Ishikawa (cell line): ENCODE measurements at regions not wholly inside any gene's neighbourhood (a gene's known extent, or its start where the extent isn't known, plus 50 kb on each side); places are given as distances from the start of the nearest gene placed in this dataset.

Experiments
- CEBPB ChIP-seq: IDR thresholded peaks from 2 replicates; pipeline ENCODE4 v1.6.1; 2012
- CREB1 ChIP-seq: IDR thresholded peaks from 2 replicates; pipeline ENCODE4 v1.6.1; 2012; ENCODE audit warnings: low read depth
- EGR1 ChIP-seq: IDR thresholded peaks from 2 replicates; pipeline ENCODE4 v1.6.1; 2012
- EP300 ChIP-seq: IDR thresholded peaks from 2 replicates; pipeline ENCODE4 v1.6.1; 2012; ENCODE audit warnings: borderline replicate concordance
- FOXM1 ChIP-seq: IDR thresholded peaks from 2 replicates; pipeline ENCODE4 v1.6.1; 2012; ENCODE audit warnings: low read depth, borderline replicate concordance
- NFIC ChIP-seq: IDR thresholded peaks from 2 replicates; pipeline ENCODE4 v1.6.1; 2012
- RAD21 ChIP-seq: IDR thresholded peaks from 2 replicates; pipeline ENCODE4 v1.6.1; 2012; ENCODE audit warnings: low read depth
- TAF1 ChIP-seq: IDR thresholded peaks from 2 replicates; pipeline ENCODE4 v1.6.1; 2012; ENCODE audit warnings: low read depth, mild to moderate bottlenecking
- TCF12 ChIP-seq: IDR thresholded peaks from 2 replicates; pipeline ENCODE4 v1.6.1; 2012; ENCODE audit warnings: low read depth
- TEAD4 ChIP-seq: IDR thresholded peaks from 2 replicates; pipeline ENCODE4 v1.6.1; 2012
- YY1 ChIP-seq: IDR thresholded peaks from 2 replicates; pipeline ENCODE4 v1.6.1; 2012; ENCODE audit warnings: low read depth
- ZBTB7A ChIP-seq: IDR thresholded peaks from 2 replicates; pipeline ENCODE4 v1.6.1; 2012; ENCODE audit warnings: low read depth
- TF ChIP-seq, protein P1 (sequence below): IDR thresholded peaks from 2 replicates; pipeline ENCODE4 v1.6.1; 2012; ENCODE audit warnings: low read depth, mild to moderate bottlenecking
- TF ChIP-seq, protein P2 (sequence below): IDR thresholded peaks from 2 replicates; pipeline ENCODE4 v1.6.1; 2012
- TF ChIP-seq, protein P3 (sequence below): IDR thresholded peaks from 2 replicates; pipeline ENCODE4 v1.6.1; 2012

DNA sequence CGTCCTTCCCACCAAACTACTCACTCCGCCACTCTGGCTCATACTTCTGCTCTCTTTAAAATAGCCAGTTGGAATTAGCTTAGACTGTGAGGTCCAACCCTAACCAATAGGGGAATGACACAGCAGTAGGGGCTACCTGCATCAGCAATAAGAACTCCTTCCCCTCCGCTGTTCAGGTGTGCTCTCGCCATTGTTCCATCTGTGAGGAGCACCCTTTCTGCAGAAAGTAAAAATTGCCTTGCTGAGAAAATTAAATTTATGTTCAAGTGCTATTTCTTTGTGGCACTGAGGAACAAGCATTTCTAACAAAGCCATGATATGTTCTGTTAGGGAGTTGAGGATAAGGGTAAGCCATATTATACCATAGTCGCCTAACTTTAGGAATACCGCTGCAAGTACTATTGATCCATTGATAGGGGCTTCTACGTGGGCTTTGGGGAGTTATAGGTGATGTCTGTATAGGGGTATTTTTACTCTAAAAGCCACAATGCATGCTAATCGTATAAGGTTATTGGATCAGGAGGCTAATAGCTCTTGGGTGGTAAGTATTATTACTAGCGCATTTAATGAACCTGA, 1269.5 kb downstream of the TYW1 start:
- TF ChIP-seq, protein P1, sequence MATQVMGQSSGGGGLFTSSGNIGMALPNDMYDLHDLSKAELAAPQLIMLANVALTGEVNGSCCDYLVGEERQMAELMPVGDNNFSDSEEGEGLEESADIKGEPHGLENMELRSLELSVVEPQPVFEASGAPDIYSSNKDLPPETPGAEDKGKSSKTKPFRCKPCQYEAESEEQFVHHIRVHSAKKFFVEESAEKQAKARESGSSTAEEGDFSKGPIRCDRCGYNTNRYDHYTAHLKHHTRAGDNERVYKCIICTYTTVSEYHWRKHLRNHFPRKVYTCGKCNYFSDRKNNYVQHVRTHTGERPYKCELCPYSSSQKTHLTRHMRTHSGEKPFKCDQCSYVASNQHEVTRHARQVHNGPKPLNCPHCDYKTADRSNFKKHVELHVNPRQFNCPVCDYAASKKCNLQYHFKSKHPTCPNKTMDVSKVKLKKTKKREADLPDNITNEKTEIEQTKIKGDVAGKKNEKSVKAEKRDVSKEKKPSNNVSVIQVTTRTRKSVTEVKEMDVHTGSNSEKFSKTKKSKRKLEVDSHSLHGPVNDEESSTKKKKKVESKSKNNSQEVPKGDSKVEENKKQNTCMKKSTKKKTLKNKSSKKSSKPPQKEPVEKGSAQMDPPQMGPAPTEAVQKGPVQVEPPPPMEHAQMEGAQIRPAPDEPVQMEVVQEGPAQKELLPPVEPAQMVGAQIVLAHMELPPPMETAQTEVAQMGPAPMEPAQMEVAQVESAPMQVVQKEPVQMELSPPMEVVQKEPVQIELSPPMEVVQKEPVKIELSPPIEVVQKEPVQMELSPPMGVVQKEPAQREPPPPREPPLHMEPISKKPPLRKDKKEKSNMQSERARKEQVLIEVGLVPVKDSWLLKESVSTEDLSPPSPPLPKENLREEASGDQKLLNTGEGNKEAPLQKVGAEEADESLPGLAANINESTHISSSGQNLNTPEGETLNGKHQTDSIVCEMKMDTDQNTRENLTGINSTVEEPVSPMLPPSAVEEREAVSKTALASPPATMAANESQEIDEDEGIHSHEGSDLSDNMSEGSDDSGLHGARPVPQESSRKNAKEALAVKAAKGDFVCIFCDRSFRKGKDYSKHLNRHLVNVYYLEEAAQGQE = no peak
- TF ChIP-seq, protein P2, sequence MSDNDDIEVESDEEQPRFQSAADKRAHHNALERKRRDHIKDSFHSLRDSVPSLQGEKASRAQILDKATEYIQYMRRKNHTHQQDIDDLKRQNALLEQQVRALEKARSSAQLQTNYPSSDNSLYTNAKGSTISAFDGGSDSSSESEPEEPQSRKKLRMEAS = no peak
- TF ChIP-seq TAF1 = no peak
- TF ChIP-seq ZBTB7A = no peak
- no peak for TF ChIP-seq YY1
- TF ChIP-seq FOXM1 = no peak
- no peak for TF ChIP-seq EGR1
- TF ChIP-seq NFIC = no peak
- no peak for TF ChIP-seq CEBPB
- no peak for TF ChIP-seq CREB1
- no peak for TF ChIP-seq TEAD4
- TF ChIP-seq EP300 = no peak
- TF ChIP-seq RAD21 = no peak
- TF ChIP-seq, protein P3, sequence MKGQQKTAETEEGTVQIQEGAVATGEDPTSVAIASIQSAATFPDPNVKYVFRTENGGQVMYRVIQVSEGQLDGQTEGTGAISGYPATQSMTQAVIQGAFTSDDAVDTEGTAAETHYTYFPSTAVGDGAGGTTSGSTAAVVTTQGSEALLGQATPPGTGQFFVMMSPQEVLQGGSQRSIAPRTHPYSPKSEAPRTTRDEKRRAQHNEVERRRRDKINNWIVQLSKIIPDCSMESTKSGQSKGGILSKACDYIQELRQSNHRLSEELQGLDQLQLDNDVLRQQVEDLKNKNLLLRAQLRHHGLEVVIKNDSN = no peak

DNA sequence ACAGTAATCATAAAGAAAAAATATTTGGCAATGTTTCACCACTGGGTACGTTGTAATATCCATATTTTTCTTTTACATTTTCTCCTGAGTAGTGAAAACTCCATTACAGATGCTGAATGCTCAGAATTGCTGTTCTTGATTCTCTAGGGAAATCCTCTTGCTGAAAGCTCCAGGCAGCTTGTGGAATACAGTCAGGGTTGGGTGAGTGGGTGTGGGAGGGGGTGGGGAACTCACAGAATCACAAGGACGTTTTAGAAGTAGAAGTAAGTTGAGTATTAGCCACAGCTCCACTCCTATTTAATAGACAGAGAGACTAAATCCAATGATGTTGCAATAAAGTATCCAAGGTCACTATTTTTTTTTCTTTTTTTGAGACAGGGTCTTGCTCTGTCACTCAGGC, 1270.9 kb downstream of the TYW1 start:
- no peak for TF ChIP-seq NFIC
- TF ChIP-seq TAF1 = no peak
- TF ChIP-seq, protein P1 = no peak
- no peak for TF ChIP-seq RAD21
- TF ChIP-seq CREB1 = no peak
- TF ChIP-seq TCF12 = no peak
- TF ChIP-seq, protein P3 = no peak
- no peak for TF ChIP-seq TEAD4
- no peak for TF ChIP-seq YY1
- TF ChIP-seq CEBPB = no peak
- no peak for TF ChIP-seq ZBTB7A
- TF ChIP-seq EP300 = no peak

DNA sequence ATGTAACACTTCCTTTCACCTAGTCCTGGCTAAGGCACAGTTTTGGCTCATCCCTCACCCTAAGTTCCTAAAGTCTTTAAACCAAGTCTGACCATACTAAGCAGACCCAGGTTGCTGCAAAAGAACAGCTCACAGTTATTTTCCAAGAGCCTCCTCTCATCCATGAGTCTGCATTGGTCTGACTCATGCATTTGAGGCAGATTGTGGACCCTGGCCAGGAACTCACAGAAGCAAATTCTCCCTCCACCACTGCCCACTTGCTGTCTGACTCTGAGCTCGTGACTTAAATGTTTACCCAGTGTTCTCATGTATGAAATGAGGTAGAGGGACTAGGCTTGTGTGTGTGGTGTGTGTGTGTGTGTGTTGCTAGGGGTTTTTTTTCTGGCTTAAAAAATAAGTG, 1272.8 kb downstream of the TYW1 start:
- TF ChIP-seq, protein P2 = no peak
- TF ChIP-seq NFIC (no peak), YY1 (no peak), RAD21 (no peak), CREB1 (no peak)
- TF ChIP-seq, protein P1 = no peak

DNA sequence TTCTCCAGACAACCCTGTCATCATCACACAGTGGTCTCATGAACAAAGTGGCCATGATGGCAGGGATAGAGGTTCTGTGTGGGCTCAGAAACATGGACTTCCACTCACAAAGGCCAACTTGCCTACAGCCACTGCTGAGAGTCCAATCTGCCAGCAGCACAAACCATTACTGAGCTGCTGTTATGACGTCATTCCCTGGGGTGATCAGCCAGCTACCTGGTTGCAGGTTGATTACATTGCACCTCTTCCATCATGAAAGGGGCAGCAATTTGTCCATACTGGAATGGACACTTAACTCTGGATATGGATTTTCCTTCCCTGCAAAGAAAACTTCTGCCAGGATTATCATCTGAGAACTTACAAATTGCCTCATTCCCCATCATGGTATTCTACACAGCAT, 1275.9 kb downstream of the TYW1 start:
- TF ChIP-seq FOXM1 (no peak), EP300 (no peak), TCF12 (no peak), RAD21 (no peak), CREB1 (no peak), ZBTB7A (no peak), YY1 (no peak), NFIC (no peak), TEAD4 (no peak)
- TF ChIP-seq, protein P2 = no peak
- TF ChIP-seq, protein P1 = no peak
- TF ChIP-seq, protein P3 = no peak
